GM12878 (cell line): ENCODE measurements at regions not wholly inside any gene's neighbourhood (a gene's known extent, or its start where the extent isn't known, plus 50 kb on each side); places are given as distances from the start of the nearest gene placed in this dataset.

ENCODE experiments used
- ATAC-seq: fragments of 200-7000 bp; cut with Tn5 transposase; 3 replicates; pipeline ENCODE4 v1.9.1; 2020; ENCODE audit warnings: mild to moderate bottlenecking, moderate library complexity
- BruUV-seq: library from RNA; stranded (reverse); fragments of 400-500 nt; replicated peaks from 2 replicates; lab custom pipeline; 2021; lab: Mats Ljungman, UMichigan
- CTCF ChIA-PET: fragments of 300-600 bp; sonication (Branson Sonifier 250); formaldehyde crosslinking; extraction: SDS; loops from one replicate; lab custom pipeline; 2021; ENCODE audit warnings: inconsistent platforms; lab: Yijun Ruan, JAX
- POLR2A ChIA-PET: fragments of 350-600 bp; formaldehyde crosslinking; extraction: SDS; loops from one replicate; lab custom pipeline; 2021; ENCODE audit warnings: inconsistent platforms; lab: Charles Lee
- RAD21 ChIA-PET: fragments of 300-600 bp; sonication (Branson Sonifier 250); formaldehyde crosslinking; loops from one replicate; lab custom pipeline; 2023; ENCODE audit warnings: antibody characterized with exemption; ENCODE audit not compliant: unreplicated experiment; lab: Charles Lee
- SMC1A ChIA-PET: fragments of 300-600 bp; sonication (Branson Sonifier 250); formaldehyde crosslinking; loops from one replicate; lab custom pipeline; 2023; ENCODE audit not compliant: unreplicated experiment, uncharacterized antibody; lab: Charles Lee
- DNase-seq: peaks from one replicate; pipeline ENCODE4 v3.0.0-alpha.2; 2011; ENCODE audit warnings: low read depth, low spot score
- FAIRE-seq: peaks from 3 replicates; lab custom pipeline; 2011; peaks lifted over from hg19 to GRCh38; lab: Jason Lieb, UNC
- H2AFZ ChIP-seq: 2 replicates; pipeline ENCODE4 v1.6.0; 2011; ENCODE audit warnings: low read depth, low read length, control low read depth; ENCODE audit not compliant: control insufficient read depth
- H3K27ac ChIP-seq: 2 replicates; pipeline ENCODE4 v1.5.1; 2011; ENCODE audit warnings: control low read depth; ENCODE audit not compliant: control insufficient read depth, insufficient read depth
- H3K27me3 ChIP-seq, 2 experiments: replicated peaks in 1 of 2; 2 replicates each; pipeline versions ENCODE4 v1.6.0 to v1.6.1; 2011; ENCODE audit warnings: low read length in 1 of 2; ENCODE audit not compliant: control insufficient read depth in 2 of 2, insufficient read depth in 2 of 2
- H3K36me3 ChIP-seq, 2 experiments: 2 replicates each; pipeline ENCODE4 v1.5.1; 2011; ENCODE audit warnings: low read length in 1 of 2; ENCODE audit not compliant: control insufficient read depth in 2 of 2, insufficient read depth in 2 of 2
- H3K4me1 ChIP-seq: 2 replicates; pipeline ENCODE4 v1.6.1; 2011; ENCODE audit warnings: mild to moderate bottlenecking, low read length, moderate library complexity, mixed read lengths; ENCODE audit not compliant: control insufficient read depth, insufficient read depth
- H3K4me2 ChIP-seq: 2 replicates; pipeline ENCODE4 v1.6.0; 2011; ENCODE audit warnings: control low read depth; ENCODE audit not compliant: control insufficient read depth, insufficient read depth
- H3K4me3 ChIP-seq: fragments of 200-600 bp; sonication (generic); 2 replicates; pipeline ENCODE4 v1.5.1; 2016
- H3K79me2 ChIP-seq: 2 replicates; pipeline ENCODE4 v1.6.0; 2011; ENCODE audit warnings: low read length; ENCODE audit not compliant: control insufficient read depth, insufficient read depth
- H3K9ac ChIP-seq: 2 replicates; pipeline ENCODE4 v1.8.0; 2011; ENCODE audit warnings: low read length, control low read depth, mixed read lengths; ENCODE audit not compliant: control insufficient read depth, insufficient read depth
- H3K9me3 ChIP-seq: replicated peaks from 3 replicates; pipeline ENCODE4 v1.5.1; 2011; ENCODE audit warnings: mild to moderate bottlenecking, low read length; ENCODE audit not compliant: control insufficient read depth, insufficient read depth
- H4K20me1 ChIP-seq: 2 replicates; pipeline ENCODE4 v1.6.0; 2011; ENCODE audit not compliant: control insufficient read depth, insufficient read depth
- IKZF1 ChIP-seq: fragments of 450-650 bp; conservative IDR thresholded peaks from 2 replicates; pipeline ENCODE4 v1.6.1; 2017; ENCODE audit warnings: antibody characterized with exemption, mild to moderate bottlenecking
- MYC ChIP-seq: IDR thresholded peaks from 2 replicates; pipeline ENCODE4 v1.6.1; 2011; ENCODE audit warnings: mild to moderate bottlenecking, low read length, moderate library complexity, inconsistent platforms; ENCODE audit not compliant: insufficient read depth, insufficient replicate concordance, insufficient read length, severe bottlenecking
- NFXL1 ChIP-seq: fragments of 450-650 bp; IDR thresholded peaks from 2 replicates; pipeline ENCODE4 v1.6.1; 2017; ENCODE audit warnings: antibody characterized with exemption, mild to moderate bottlenecking, borderline replicate concordance
- POLR2AphosphoS2 ChIP-seq: IDR thresholded peaks from 2 replicates; pipeline ENCODE4 v1.6.1; 2011; ENCODE audit warnings: low read depth, mild to moderate bottlenecking, low read length, improper control_type of control experiment, moderate library complexity
- SRF ChIP-seq, 2 experiments: IDR thresholded peaks; 2 replicates each; pipeline ENCODE4 v1.6.1; 2011; ENCODE audit warnings: low read depth in 2 of 2, low read length in 2 of 2, mild to moderate bottlenecking in 1 of 2, moderate library complexity in 1 of 2
- SUPT20H ChIP-seq: IDR thresholded peaks from 2 replicates; pipeline ENCODE4 v1.6.1; 2011; ENCODE audit warnings: low read depth, mild to moderate bottlenecking, low read length, moderate library complexity, borderline replicate concordance; ENCODE audit not compliant: control insufficient read depth
- TBL1XR1 ChIP-seq: IDR thresholded peaks from 2 replicates; pipeline ENCODE4 v1.6.1; 2012; ENCODE audit warnings: low read depth, low read length, improper control_type of control experiment
- ZNF274 ChIP-seq: IDR thresholded peaks from one replicate; pipeline ENCODE4 v1.8.0; 2011; ENCODE audit not compliant: insufficient read length, insufficient read depth
- ZNF384 ChIP-seq: IDR thresholded peaks from 2 replicates; pipeline ENCODE4 v1.6.1; 2012; ENCODE audit warnings: low read depth, mild to moderate bottlenecking, low read length, improper control_type of control experiment, borderline replicate concordance
- WGBS: methylation state at CpG from one replicate; pipeline ENCODE4 v1.1.6; 2016; ENCODE audit warnings: low lambda C conversion rate; ENCODE audit not compliant: insufficient replicate concordance, insufficient coverage; ENCODE audit errors: missing lambda C conversion rate; 5-methylcytosine and 5-hydroxymethylcytosine counted together
- in situ Hi-C: fragments of 300-500 bp; cut with MboI; formaldehyde crosslinking; loops from 9 replicates; pipeline ENCODE4 v1.14.3; 2018; ENCODE audit warnings: mixed read lengths
- intact Hi-C: fragments of 100-400 bp; cut with micrococcal nuclease; formaldehyde crosslinking; loops from one replicate; pipeline ENCODE4 v1.14.2; 2022; ENCODE audit not compliant: unreplicated experiment
- TF ChIP-seq, protein P1 (sequence below): IDR thresholded peaks from 2 replicates; pipeline ENCODE4 v1.6.1; 2012; ENCODE audit warnings: improper control_type of control experiment, low read depth, low read length; ENCODE audit not compliant: insufficient replicate concordance
- TF ChIP-seq, protein P2 (sequence below): fragments of 450-650 bp; IDR thresholded peaks from 2 replicates; pipeline ENCODE4 v1.6.1; 2017; ENCODE audit warnings: low read depth, mild to moderate bottlenecking, moderate library complexity

DNA sequence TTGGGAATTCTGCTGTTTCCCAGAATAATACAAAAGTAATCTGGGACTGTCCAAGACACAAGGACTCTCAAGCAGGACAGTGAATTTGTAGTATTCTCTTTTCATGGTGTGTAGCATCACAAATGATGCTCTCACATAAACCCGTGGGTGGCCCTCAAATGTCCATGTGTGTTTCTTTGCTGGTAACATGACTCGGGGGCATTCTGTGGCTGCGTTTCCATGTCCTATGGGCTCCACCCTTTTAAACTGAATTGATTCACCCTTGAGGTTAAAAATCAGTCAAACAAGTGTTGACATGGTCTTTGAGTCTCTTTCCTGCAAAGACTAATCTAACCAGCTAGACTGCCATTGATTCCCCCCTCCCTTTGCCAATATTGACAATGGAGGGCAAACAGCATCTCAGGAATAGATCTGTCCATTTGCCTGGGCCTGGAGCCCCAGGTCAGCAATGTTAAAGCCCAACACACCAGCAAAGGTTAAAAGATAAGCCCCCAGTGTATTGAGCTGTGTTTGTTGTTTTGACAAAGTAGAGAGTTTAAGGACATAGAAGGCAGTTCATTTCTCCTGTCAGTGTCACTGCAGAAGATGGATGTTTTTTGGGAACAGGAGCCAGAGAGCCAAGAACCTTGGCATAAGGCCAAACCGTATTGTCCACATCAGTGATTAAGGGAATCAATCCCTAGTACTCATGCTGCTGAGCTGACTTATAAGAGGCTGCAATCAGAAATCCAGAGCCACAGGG lies 117.1 kb upstream of the COX10 start:
- in situ Hi-C loops = no loop called here

DNA sequence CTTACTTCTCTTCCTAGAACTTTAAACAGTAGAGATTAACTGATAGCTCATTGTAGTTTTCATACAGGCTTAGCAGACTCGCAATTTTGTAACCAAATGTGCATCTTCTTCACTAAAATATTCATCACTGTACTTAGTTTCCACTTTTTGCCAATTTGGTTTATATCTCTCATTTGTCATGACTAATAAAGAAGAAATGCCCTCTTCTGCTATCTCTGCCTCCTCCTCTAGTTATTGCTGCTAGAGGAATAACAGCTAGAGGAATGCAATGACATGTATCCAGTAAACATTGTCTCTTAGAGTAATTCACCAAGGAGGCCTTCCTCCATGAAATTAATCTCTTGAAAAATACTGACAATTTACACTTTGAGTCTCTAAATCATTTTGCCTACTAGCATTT lies 115.5 kb upstream of the COX10 start:
- 0% methylated on average over 1 of the region's 1 CpG for WGBS
- Histone ChIP-seq H4K20me1 (no peaks in the 10 kb centered on the region), H3K27ac (no peak overlapping the region), H3K4me3 (no peak overlapping the region), H3K27me3 (no peaks in the 10 kb centered on the region), H3K9me3 (no peaks in the 10 kb centered on the region), H3K36me3 (no peaks in the 10 kb centered on the region), H3K9ac (no peak overlapping the region), H3K4me2 (no peak overlapping the region), H2AFZ (no peak overlapping the region), H3K4me1 (no peaks in the 10 kb centered on the region), H3K79me2 (no peaks in the 10 kb centered on the region)
- in situ Hi-C loops (no loop called here), intact Hi-C loops (no loop called here)
- FAIRE-seq = no peak
- ATAC-seq = no peak
- ChIA-PET SMC1A (no interaction called here), POLR2A (no interaction called here), RAD21 (no interaction called here), CTCF (no interaction called here)
- no TSS peak for BruUV-seq
- DNase-seq = no peak
- TF ChIP-seq, protein P1, sequence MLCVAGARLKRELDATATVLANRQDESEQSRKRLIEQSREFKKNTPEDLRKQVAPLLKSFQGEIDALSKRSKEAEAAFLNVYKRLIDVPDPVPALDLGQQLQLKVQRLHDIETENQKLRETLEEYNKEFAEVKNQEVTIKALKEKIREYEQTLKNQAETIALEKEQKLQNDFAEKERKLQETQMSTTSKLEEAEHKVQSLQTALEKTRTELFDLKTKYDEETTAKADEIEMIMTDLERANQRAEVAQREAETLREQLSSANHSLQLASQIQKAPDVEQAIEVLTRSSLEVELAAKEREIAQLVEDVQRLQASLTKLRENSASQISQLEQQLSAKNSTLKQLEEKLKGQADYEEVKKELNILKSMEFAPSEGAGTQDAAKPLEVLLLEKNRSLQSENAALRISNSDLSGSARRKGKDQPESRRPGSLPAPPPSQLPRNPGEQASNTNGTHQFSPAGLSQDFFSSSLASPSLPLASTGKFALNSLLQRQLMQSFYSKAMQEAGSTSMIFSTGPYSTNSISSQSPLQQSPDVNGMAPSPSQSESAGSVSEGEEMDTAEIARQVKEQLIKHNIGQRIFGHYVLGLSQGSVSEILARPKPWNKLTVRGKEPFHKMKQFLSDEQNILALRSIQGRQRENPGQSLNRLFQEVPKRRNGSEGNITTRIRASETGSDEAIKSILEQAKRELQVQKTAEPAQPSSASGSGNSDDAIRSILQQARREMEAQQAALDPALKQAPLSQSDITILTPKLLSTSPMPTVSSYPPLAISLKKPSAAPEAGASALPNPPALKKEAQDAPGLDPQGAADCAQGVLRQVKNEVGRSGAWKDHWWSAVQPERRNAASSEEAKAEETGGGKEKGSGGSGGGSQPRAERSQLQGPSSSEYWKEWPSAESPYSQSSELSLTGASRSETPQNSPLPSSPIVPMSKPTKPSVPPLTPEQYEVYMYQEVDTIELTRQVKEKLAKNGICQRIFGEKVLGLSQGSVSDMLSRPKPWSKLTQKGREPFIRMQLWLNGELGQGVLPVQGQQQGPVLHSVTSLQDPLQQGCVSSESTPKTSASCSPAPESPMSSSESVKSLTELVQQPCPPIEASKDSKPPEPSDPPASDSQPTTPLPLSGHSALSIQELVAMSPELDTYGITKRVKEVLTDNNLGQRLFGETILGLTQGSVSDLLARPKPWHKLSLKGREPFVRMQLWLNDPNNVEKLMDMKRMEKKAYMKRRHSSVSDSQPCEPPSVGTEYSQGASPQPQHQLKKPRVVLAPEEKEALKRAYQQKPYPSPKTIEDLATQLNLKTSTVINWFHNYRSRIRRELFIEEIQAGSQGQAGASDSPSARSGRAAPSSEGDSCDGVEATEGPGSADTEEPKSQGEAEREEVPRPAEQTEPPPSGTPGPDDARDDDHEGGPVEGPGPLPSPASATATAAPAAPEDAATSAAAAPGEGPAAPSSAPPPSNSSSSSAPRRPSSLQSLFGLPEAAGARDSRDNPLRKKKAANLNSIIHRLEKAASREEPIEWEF = no peak
- TF ChIP-seq ZNF274 (no peak), MYC (no peak), POLR2AphosphoS2 (no peak), TBL1XR1 (no peak), IKZF1 (no peak)

More for the DNA sequence above, 117.1 kb upstream of the COX10 start:
- Histone ChIP-seq H2AFZ (no peak overlapping the region), H3K9ac (no peak overlapping the region), H3K36me3 (no peaks in the 10 kb centered on the region), H3K27ac (no peak overlapping the region), H3K4me2 (no peak overlapping the region), H3K79me2 (no peaks in the 10 kb centered on the region), H3K4me3 (no peak overlapping the region), H3K27me3 (no peaks in the 10 kb centered on the region), H3K4me1 (no peaks in the 10 kb centered on the region), H4K20me1 (no peaks in the 10 kb centered on the region), H3K9me3 (no peaks in the 10 kb centered on the region; the same call in 2 of the 3 replicates)
- ATAC-seq (no peak), FAIRE-seq (no peak), DNase-seq (no peak)
- POLR2A ChIA-PET = no interaction called here
- CTCF ChIA-PET = no interaction called here
- RAD21 ChIA-PET = no interaction called here
- 44% methylated on average over 4 of the region's 4 CpGs for WGBS
- no TSS peak for BruUV-seq
- intact Hi-C loops = no loop called here
- TF ChIP-seq NFXL1 = no peak
- TF ChIP-seq ZNF274 = no peak
- no peak for TF ChIP-seq SRF (IDR thresholded peaks at IDR 0.05; ENCODE audit: low read depth in 2 of 2, low read length in 2 of 2)
- no peak for TF ChIP-seq ZNF384
- TF ChIP-seq, protein P2, sequence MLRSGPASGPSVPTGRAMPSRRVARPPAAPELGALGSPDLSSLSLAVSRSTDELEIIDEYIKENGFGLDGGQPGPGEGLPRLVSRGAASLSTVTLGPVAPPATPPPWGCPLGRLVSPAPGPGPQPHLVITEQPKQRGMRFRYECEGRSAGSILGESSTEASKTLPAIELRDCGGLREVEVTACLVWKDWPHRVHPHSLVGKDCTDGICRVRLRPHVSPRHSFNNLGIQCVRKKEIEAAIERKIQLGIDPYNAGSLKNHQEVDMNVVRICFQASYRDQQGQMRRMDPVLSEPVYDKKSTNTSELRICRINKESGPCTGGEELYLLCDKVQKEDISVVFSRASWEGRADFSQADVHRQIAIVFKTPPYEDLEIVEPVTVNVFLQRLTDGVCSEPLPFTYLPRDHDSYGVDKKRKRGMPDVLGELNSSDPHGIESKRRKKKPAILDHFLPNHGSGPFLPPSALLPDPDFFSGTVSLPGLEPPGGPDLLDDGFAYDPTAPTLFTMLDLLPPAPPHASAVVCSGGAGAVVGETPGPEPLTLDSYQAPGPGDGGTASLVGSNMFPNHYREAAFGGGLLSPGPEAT = no peak
- TF ChIP-seq SUPT20H = no peak
- SMC1A ChIA-PET = no interaction called here
